IMR-90 (cell line): ENCODE measurements at regions not wholly inside any gene's neighbourhood (a gene's known extent, or its start where the extent isn't known, plus 50 kb on each side); places are given as distances from the start of the nearest gene placed in this dataset.

Source experiments
- ATAC-seq: fragments of 200-7000 bp; cut with Tn5 transposase; 2 replicates; pipeline ENCODE4 v1.9.1; 2020; ENCODE audit warnings: low read depth, mild to moderate bottlenecking, moderate library complexity
- BruUV-seq: library from RNA; stranded (reverse); fragments of 400-500 nt; replicated peaks from 2 replicates; lab custom pipeline; 2021; lab: Mats Ljungman, UMichigan
- CTCF ChIA-PET: fragments of 300-600 bp; formaldehyde crosslinking; extraction: SDS; loops from one replicate; lab custom pipeline; 2021; ENCODE audit warnings: antibody characterized with exemption; lab: Yijun Ruan, JAX
- POLR2A ChIA-PET: fragments of 300-600 bp; sonication (Branson Sonifier 250); formaldehyde crosslinking; loops from one replicate; lab custom pipeline; 2022; ENCODE audit warnings: antibody characterized with exemption; ENCODE audit not compliant: unreplicated experiment; lab: Charles Lee
- DNase-seq: peaks from one replicate; pipeline ENCODE4 v3.0.0; 2013
- H2AFZ ChIP-seq: replicated peaks from 2 replicates; pipeline ENCODE3; 2013; ENCODE audit warnings: low read length, mild to moderate bottlenecking; ENCODE audit not compliant: poor library complexity
- H2AK5ac ChIP-seq: 2 replicates; pipeline ENCODE4 v1.6.1; 2013; ENCODE audit warnings: low read depth, low read length, inconsistent platforms
- H2AK9ac ChIP-seq: replicated peaks from 2 replicates; pipeline ENCODE3; 2013; ENCODE audit warnings: mild to moderate bottlenecking, low read depth, low read length, moderate library complexity; ENCODE audit not compliant: poor library complexity
- H2BK120ac ChIP-seq: 2 replicates; pipeline ENCODE4 v1.6.1; 2013; ENCODE audit warnings: low read depth, low read length, inconsistent platforms
- H2BK15ac ChIP-seq: 3 replicates; pipeline ENCODE4 v1.6.1; 2013; ENCODE audit warnings: low read depth, low read length, inconsistent platforms
- H2BK20ac ChIP-seq: 2 replicates; pipeline ENCODE4 v1.6.1; 2013; ENCODE audit warnings: low read depth, mild to moderate bottlenecking, inconsistent platforms, low read length, moderate library complexity
- H2BK5ac ChIP-seq: 2 replicates; pipeline ENCODE4 v1.6.1; 2013; ENCODE audit warnings: mild to moderate bottlenecking, low read depth, low read length, inconsistent platforms; ENCODE audit not compliant: poor library complexity, severe bottlenecking
- H3K14ac ChIP-seq: replicated peaks from 2 replicates; pipeline ENCODE4 v1.6.1; 2013; ENCODE audit warnings: low read depth, low read length, inconsistent platforms
- H3K18ac ChIP-seq: 2 replicates; pipeline ENCODE4 v1.6.1; 2013; ENCODE audit warnings: low read depth, low read length, control low read depth
- H3K23ac ChIP-seq: 2 replicates; pipeline ENCODE4 v1.6.1; 2013; ENCODE audit warnings: low read depth, low read length, inconsistent platforms
- H3K27ac ChIP-seq: 2 replicates; pipeline ENCODE4 v1.5.1; 2013; ENCODE audit warnings: mild to moderate bottlenecking, control low read depth, low read length; ENCODE audit not compliant: insufficient read depth
- H3K27me3 ChIP-seq: 2 replicates; pipeline ENCODE4 v1.6.1; 2013; ENCODE audit warnings: low read length; ENCODE audit not compliant: control insufficient read depth, insufficient read depth
- H3K36me3 ChIP-seq: 2 replicates; pipeline ENCODE4 v1.6.1; 2013; ENCODE audit warnings: low read length, mixed read lengths; ENCODE audit not compliant: control insufficient read depth, insufficient read depth
- H3K4ac ChIP-seq: 2 replicates; pipeline ENCODE4 v1.6.1; 2013; ENCODE audit warnings: low read depth, low read length, inconsistent platforms
- H3K4me1 ChIP-seq: 2 replicates; pipeline ENCODE4 v1.6.1; 2013; ENCODE audit warnings: low read length, mixed read lengths; ENCODE audit not compliant: control insufficient read depth, insufficient read depth
- H3K4me2 ChIP-seq: 2 replicates; pipeline ENCODE4 v1.6.1; 2013; ENCODE audit warnings: low read depth, mild to moderate bottlenecking, control low read depth, low read length, moderate library complexity
- H3K4me3 ChIP-seq: 2 replicates; pipeline ENCODE4 v1.5.1; 2013; ENCODE audit warnings: low read depth, mild to moderate bottlenecking, control low read depth, low read length, moderate library complexity; ENCODE audit not compliant: insufficient read depth
- H3K56ac ChIP-seq: 2 replicates; pipeline ENCODE4 v1.6.1; 2013; ENCODE audit warnings: low read length, inconsistent platforms; ENCODE audit not compliant: insufficient read depth; ENCODE audit errors: extremely low read depth
- H3K79me1 ChIP-seq, 2 experiments: 2 replicates each; pipeline ENCODE4 v1.6.1; 2013; ENCODE audit warnings: low read length in 2 of 2, inconsistent platforms in 1 of 2, low read depth in 1 of 2
- H3K9ac ChIP-seq: 2 replicates; pipeline ENCODE4 v1.6.1; 2013; ENCODE audit warnings: low read depth, low read length, control low read depth
- H3K9me1 ChIP-seq: 2 replicates; pipeline ENCODE4 v1.6.1; 2013; ENCODE audit warnings: low read length, inconsistent platforms; ENCODE audit not compliant: insufficient read depth
- H3K9me3 ChIP-seq: 2 replicates; pipeline ENCODE4 v1.6.1; 2013; ENCODE audit warnings: low read length; ENCODE audit not compliant: control insufficient read depth, insufficient read depth
- H4K20me1 ChIP-seq: 2 replicates; pipeline ENCODE4 v1.6.1; 2013; ENCODE audit warnings: low read length, inconsistent platforms; ENCODE audit not compliant: insufficient read depth
- H4K5ac ChIP-seq: 2 replicates; pipeline ENCODE4 v1.6.1; 2013; ENCODE audit warnings: mild to moderate bottlenecking, low read depth, low read length, control low read depth
- H4K8ac ChIP-seq, 2 experiments: 2 replicates each; pipeline ENCODE4 v1.6.1; 2013; ENCODE audit warnings: low read depth in 2 of 2, low read length in 2 of 2, control low read depth in 1 of 2, inconsistent platforms in 1 of 2
- H4K91ac ChIP-seq: 2 replicates; pipeline ENCODE4 v1.6.1; 2013; ENCODE audit warnings: low read depth, low read length, inconsistent platforms; ENCODE audit not compliant: insufficient read depth
- BHLHE40 ChIP-seq: fragments of 150-350 bp; IDR thresholded peaks from 2 replicates; pipeline ENCODE4 v1.6.1; 2016; ENCODE audit warnings: mild to moderate bottlenecking, low read depth, low read length
- CEBPB ChIP-seq: IDR thresholded peaks from 2 replicates; pipeline ENCODE4 v1.6.1; 2012; ENCODE audit warnings: low read depth, low read length, improper control_type of control experiment
- CHD1 ChIP-seq: IDR thresholded peaks from 2 replicates; pipeline ENCODE4 v1.6.1; 2012; ENCODE audit warnings: low read depth, low read length, improper control_type of control experiment
- CTCF ChIP-seq: conservative IDR thresholded peaks from 2 replicates; pipeline ENCODE4 v1.5.1; 2012; ENCODE audit warnings: mild to moderate bottlenecking, low read depth, low read length, improper control_type of control experiment
- ELK1 ChIP-seq: fragments of 150-350 bp; IDR thresholded peaks from 2 replicates; pipeline ENCODE4 v1.6.1; 2016; ENCODE audit warnings: low read depth, mild to moderate bottlenecking, low read length, moderate library complexity, borderline replicate concordance
- FOS ChIP-seq: fragments of 150-350 bp; IDR thresholded peaks from 2 replicates; pipeline ENCODE4 v1.6.1; 2016; ENCODE audit warnings: low read depth, low read length
- MAFK ChIP-seq: IDR thresholded peaks from 2 replicates; pipeline ENCODE4 v1.6.1; 2012; ENCODE audit warnings: low read depth, low read length, improper control_type of control experiment
- MAZ ChIP-seq: IDR thresholded peaks from 2 replicates; pipeline ENCODE4 v1.6.1; 2012; ENCODE audit warnings: low read depth, mild to moderate bottlenecking, low read length, improper control_type of control experiment, moderate library complexity, borderline replicate concordance
- MXI1 ChIP-seq: IDR thresholded peaks from 2 replicates; pipeline ENCODE4 v1.6.1; 2012; ENCODE audit warnings: low read depth, mild to moderate bottlenecking, low read length, moderate library complexity, borderline replicate concordance
- NFE2L2 ChIP-seq: fragments of 150-350 bp; IDR thresholded peaks from 2 replicates; pipeline ENCODE4 v1.6.1; 2016; ENCODE audit warnings: low read depth, mild to moderate bottlenecking, low read length
- POLR2A ChIP-seq: IDR thresholded peaks from 2 replicates; pipeline ENCODE4 v1.6.1; 2012; ENCODE audit warnings: mild to moderate bottlenecking, low read depth, low read length
- RAD21 ChIP-seq: IDR thresholded peaks from 2 replicates; pipeline ENCODE4 v1.6.1; 2012; ENCODE audit warnings: low read length, improper control_type of control experiment
- RCOR1 ChIP-seq: IDR thresholded peaks from 2 replicates; pipeline ENCODE4 v1.6.1; 2012; ENCODE audit warnings: mild to moderate bottlenecking, low read length, improper control_type of control experiment; ENCODE audit not compliant: insufficient replicate concordance
- RFX5 ChIP-seq: IDR thresholded peaks from 2 replicates; pipeline ENCODE4 v1.8.0; 2012; ENCODE audit warnings: low read depth, mild to moderate bottlenecking, low read length, moderate library complexity
- SMC3 ChIP-seq: fragments of 150-350 bp; IDR thresholded peaks from 2 replicates; pipeline ENCODE4 v1.6.1; 2016; ENCODE audit warnings: low read depth, mild to moderate bottlenecking, antibody characterized with exemption, low read length, moderate library complexity
- USF2 ChIP-seq: fragments of 150-350 bp; IDR thresholded peaks from 2 replicates; pipeline ENCODE4 v1.6.1; 2017; ENCODE audit warnings: mild to moderate bottlenecking, antibody characterized with exemption, low read length, low read depth
- WGBS, 2 experiments: methylation state at CpG; one replicate each; pipeline versions ENCODE4 v1.1.5 to v1.1.7; 2013; ENCODE audit warnings: missing lambda C conversion rate in 2 of 2; ENCODE audit not compliant: insufficient read length in 1 of 2; ENCODE audit errors: extremely low coverage in 2 of 2; 5-methylcytosine and 5-hydroxymethylcytosine counted together
- dilution Hi-C: fragments of 300-500 bp; cut with HindIII; formaldehyde crosslinking; loops from one replicate; pipeline ENCODE4 v1.14.3; 2018; ENCODE audit warnings: low sequenced_read_pairs; ENCODE audit not compliant: unreplicated experiment
- in situ Hi-C: fragments of 300-500 bp; cut with MboI; formaldehyde crosslinking; loops from 3 replicates; pipeline ENCODE4 v1.14.3; 2019; ENCODE audit warnings: low sequenced_read_pairs, inconsistent platforms, mixed read lengths
- intact Hi-C: fragments of 100-400 bp; cut with micrococcal nuclease; formaldehyde crosslinking; loops from 2 replicates; pipeline ENCODE4 v1.10.0; 2022

GRCh38 chr5:141760753-141761152 lies 78.7 kb upstream of the ARAP3 start:
- H2BK15ac ChIP-seq, result no peak overlapping the region
- H3K36me3 ChIP-seq, result no peaks in the 10 kb centered on the region
- H3K27me3 ChIP-seq, result peaks cover 77% of the 10 kb centered on the region
- no TSS peak for BruUV-seq
- H3K4ac ChIP-seq, result no peak overlapping the region
- no peak overlapping the region for H4K5ac ChIP-seq
- no peak overlapping the region for H3K14ac ChIP-seq
- intact Hi-C loops, result no loop called here
- no peaks in the 10 kb centered on the region for H3K79me1 ChIP-seq
- no peak overlapping the region for H2AK5ac ChIP-seq
- no peak overlapping the region for H2BK120ac ChIP-seq
- H2AK9ac ChIP-seq, result no peak overlapping the region
- H2BK5ac ChIP-seq, result no peak overlapping the region
- no peak overlapping the region for H4K8ac ChIP-seq
- CTCF ChIA-PET, result no interaction called here
- H3K9ac ChIP-seq, result no peak overlapping the region
- no peaks in the 10 kb centered on the region for H3K4me1 ChIP-seq
- no peak overlapping the region for H3K4me3 ChIP-seq
- dilution Hi-C loops, result no loop called here
- ATAC-seq, result no peak
- no peak overlapping the region for H3K23ac ChIP-seq
- POLR2A ChIA-PET, result no interaction called here
- H2BK20ac ChIP-seq, result no peak overlapping the region
- H2AFZ ChIP-seq, result no peak overlapping the region
- H4K20me1 ChIP-seq, result no peaks in the 10 kb centered on the region
- no CpG with 5 or more reads among the region's 10 CpGs for WGBS, 2 experiments
- no peak overlapping the region for H3K4me2 ChIP-seq
- in situ Hi-C loops, result no loop called here
- no peak for DNase-seq
- TF ChIP-seq MAZ (no peak), SMC3 (no peak), NFE2L2 (no peak), POLR2A (no peak), CTCF (no peak), USF2 (no peak), BHLHE40 (no peak), RAD21 (no peak), ELK1 (no peak), RFX5 (no peak), RCOR1 (no peak), CHD1 (no peak), CEBPB (no peak), FOS (no peak), MAFK (no peak), MXI1 (no peak)
- H3K56ac ChIP-seq, result no peak overlapping the region
- no peaks in the 10 kb centered on the region for H3K9me1 ChIP-seq
- H4K91ac ChIP-seq, result no peak overlapping the region
- no peak overlapping the region for H3K18ac ChIP-seq
- no peaks in the 10 kb centered on the region for H3K9me3 ChIP-seq
- no peak overlapping the region for H3K27ac ChIP-seq
